HT1080 (cell line): ENCODE measurements at regions not wholly inside any gene's neighbourhood (a gene's known extent, or its start where the extent isn't known, plus 50 kb on each side); places are given as distances from the start of the nearest gene placed in this dataset.
A peak's percentile ranks its signal among the peaks of the same experiment; 100 is the strongest.

ENCODE experiments used
- DNase-seq: peaks from one replicate; pipeline ENCODE4 v3.0.0-alpha.2; 2015; ENCODE audit warnings: low read depth

GRCh38 chr2:139059617-139060016 lies 279.4 kb upstream of the NXPH2 start:
- DNase-seq: no peak

GRCh38 chr2:139055202-139055601 lies 275.0 kb upstream of the NXPH2 start:
- DNase-seq: no peak

GRCh38 chr2:139048017-139048416 lies 267.8 kb upstream of the NXPH2 start:
- DNase-seq: no peak

GRCh38 chr2:139045524-139045923 lies 265.3 kb upstream of the NXPH2 start:
- no peak for DNase-seq

DNA sequence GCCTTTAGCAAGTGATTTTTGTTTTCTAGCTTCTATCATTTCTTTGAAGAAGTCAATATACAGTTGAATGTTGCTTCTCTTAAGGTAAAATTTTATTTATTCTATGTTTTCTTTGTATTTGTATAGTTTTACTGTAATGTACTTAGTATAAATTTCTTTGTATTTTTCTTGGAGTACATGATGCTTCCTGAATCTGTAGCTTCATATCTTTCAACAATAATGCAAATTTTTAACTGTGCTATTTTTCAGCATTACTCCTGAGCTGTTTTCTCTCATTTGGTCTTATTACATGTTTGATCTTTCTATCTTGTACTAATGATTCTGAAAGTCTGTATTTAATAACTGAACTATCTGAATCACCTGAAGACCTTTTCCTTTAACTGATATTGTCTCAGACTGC lies 253.9 kb upstream of the NXPH2 start:
- no peak for DNase-seq

DNA sequence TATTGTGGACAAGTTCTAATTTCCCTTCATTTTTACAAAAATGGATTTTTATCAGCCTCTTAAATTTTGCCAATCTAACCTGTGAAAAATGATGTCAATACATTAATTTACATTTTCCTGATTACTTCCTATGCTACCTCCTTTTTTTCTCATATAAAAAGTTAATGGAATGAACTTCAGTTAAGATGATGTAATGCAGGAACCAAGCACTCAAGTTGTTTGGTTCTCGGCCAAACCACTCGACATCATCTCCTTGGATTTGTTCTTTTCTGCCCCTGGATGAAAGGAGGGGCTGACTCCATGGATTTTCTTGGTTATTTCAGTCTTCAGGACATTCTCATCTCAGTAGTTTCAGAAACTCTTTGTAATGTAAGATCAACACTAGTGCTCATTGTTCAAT lies 253.1 kb upstream of the NXPH2 start:
- DNase-seq: peak; percentile 73

DNA sequence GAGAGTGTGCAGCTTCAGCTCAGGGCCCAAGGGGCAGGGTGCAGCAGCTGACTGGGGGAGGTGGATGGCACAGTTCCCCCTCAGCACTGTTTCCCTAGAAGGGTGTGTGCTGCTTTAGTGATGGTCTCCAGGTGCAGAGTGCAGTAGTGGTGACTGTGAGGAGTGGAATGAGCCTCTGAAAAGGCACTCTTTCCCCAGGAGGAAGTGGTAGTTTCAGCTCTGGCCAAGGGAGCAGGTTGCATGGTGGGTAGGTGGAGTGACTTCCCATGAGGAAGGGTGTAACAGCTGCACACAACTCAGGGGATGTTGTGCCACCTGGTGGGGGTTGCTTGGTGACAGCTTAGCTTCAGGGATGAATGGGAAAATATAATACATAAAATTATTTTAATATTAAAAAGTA lies 251.5 kb upstream of the NXPH2 start:
- DNase-seq: peak; percentile 77

- DNase-seq: no peak
Observed at GRCh38 chr2:139020287-139020686, 240.1 kb upstream of the NXPH2 start.

DNA sequence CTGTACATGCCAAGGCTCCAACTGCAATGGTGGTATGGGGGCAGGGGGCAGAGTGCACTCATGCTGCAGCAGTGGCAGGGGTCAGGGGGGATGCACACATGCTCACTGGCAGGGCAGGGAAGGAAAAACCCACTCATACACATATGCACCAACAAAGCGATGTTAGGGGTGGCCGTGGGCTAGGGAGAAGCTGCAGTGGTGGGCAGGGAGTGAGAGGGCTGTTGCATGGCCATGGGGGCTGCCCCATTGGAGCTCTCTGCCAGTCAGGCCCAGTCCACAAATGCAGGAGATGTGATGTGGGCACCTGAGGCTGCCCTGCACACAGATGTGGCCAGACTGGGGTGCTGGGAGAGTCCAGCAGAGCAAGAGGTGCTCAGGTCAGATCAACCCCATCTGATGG lies 238.1 kb upstream of the NXPH2 start:
- DNase-seq: no peak

GRCh38 chr2:139007130-139007529 lies 226.9 kb upstream of the NXPH2 start:
- DNase-seq: no peak

- no peak for DNase-seq
Observed at GRCh38 chr2:139000131-139000785, 220.1 kb upstream of the NXPH2 start.

GRCh38 chr2:138997856-138998517 lies 217.8 kb upstream of the NXPH2 start:
- DNase-seq: peak; percentile 87

- no peak for DNase-seq
Observed at GRCh38 chr2:138997346-138997745, 217.2 kb upstream of the NXPH2 start.

DNA sequence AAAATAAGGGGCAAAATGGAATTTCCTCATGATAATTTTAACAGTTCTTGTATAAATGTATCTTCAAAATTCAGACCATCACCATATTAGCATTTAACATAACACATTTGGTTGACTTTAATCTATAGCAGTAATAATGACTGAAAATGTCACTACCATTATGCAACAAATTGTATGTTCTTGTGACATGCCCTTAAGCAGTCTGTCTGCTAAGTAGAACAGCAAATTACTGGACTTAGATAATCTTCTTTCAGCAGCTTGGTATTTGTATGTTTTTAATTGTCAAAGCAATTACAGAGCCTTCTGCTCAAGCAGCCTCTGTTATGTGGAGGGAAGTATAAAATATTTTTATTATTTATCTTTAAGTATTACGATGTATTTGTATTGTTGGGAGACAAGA lies 214.3 kb upstream of the NXPH2 start:
- no peak for DNase-seq

- no peak for DNase-seq
Observed at GRCh38 chr2:138985881-138986280, 205.7 kb upstream of the NXPH2 start.

- DNase-seq: no peak
Observed at GRCh38 chr2:138979131-138979785, 199.1 kb upstream of the NXPH2 start.

DNA sequence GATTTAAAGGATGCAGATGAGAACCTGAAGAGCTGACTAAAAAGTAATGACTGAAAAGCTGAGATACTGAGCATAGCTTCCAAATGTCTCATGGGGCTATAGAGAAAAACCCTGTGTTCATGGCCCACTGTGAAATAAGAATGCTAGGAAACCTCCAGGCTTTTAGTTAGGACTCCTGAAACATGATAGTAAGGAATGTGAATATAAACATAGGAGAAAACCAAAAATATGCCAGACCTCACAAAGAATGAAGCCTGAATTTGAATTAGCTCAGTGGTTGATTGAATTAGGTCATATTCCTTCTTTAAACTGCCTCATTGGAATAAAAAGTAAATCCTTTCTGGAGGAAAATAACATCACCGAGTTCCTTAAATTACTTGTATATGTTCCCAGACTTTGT lies 194.5 kb upstream of the NXPH2 start:
- DNase-seq: peak; percentile 72

DNA sequence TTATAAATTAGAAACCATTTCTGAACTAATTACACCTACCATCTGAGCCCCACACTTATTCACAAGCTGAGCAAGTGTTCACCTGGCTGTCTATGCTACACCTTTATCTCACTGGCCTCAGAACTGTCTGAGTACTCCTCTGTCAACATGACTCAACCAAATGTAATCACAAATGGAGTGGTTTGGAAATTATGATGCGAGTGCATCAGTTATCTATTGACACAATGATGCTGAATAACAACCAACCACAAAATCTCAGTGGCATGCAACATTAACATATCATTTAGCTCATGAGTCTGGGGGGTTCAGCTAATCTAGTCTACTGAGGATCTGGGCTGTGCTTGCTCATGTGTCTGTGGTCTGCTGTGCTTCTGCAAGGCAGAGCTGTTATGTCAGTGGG lies 184.2 kb upstream of the NXPH2 start:
- peak; percentile 41 for DNase-seq

- no peak for DNase-seq
Observed at GRCh38 chr2:138962686-138963085, 182.5 kb upstream of the NXPH2 start.

DNA sequence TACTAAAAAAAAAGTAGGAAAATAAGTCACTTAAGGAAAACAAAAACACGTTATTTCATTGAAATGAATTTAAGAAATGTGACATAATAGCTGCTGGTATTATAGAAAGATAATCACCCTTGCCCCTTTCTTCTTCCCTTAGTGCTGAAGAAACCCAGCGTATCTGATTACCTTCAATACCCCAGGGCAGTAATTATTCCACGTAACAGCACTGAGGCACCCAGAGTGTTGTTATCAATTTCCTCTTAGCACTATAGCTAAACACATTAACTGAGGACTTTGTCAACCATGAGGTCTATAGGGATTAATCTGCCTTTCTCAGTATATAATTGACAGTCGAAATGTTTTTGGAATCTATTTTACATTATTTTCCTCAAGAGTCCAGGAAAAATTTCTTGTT lies 180.0 kb upstream of the NXPH2 start:
- DNase-seq: no peak

DNA sequence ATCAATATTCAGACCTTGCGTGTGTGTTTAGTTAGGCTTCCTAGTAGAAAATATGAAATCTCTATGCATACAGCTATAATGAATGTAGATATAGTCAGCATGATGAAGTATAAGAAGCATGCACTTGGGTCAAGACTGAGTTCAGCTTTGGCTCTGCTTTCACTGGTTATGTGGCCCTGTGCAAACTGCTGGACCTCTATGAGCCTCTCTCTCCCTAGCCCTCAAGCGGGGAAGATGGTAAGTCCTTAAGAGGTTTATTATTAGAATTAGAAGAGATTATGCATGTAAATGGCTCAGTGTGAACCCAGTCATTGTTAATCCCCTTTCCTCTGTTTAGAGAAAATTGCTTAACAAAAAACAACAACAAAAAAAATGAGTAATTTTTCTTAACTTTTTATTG lies 178.8 kb upstream of the NXPH2 start:
- no peak for DNase-seq

GRCh38 chr2:138956116-138956515 lies 175.9 kb upstream of the NXPH2 start:
- DNase-seq: peak; percentile 39

DNA sequence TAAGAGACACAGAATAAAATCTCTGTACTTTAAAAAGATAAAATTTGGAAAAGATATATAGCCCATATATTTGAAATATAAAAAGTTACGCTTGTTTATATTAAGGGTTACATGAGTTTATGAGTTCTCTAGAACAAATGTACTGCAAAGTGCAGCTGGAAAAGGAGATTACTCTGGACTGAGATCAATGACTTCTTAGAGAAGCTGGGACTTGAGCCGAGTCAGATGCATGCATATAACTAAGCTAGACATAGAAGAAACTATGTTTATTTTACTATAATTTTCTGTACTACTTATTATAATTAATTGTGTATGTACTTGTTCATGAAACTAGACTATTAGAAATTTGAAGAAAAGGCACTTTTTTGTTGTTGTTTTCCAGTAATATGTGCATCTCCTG lies 170.3 kb upstream of the NXPH2 start:
- DNase-seq: no peak
